Osteoblast (primary cell): ENCODE measurements at regions not wholly inside any gene's neighbourhood (a gene's known extent, or its start where the extent isn't known, plus 50 kb on each side); places are given as distances from the start of the nearest gene placed in this dataset.

ENCODE experiments used
- DNase-seq: peaks from one replicate; pipeline ENCODE4 v3.0.0; 2011; ENCODE audit warnings: low spot score, mixed read lengths; ENCODE audit not compliant: insufficient read length; ENCODE audit errors: missing footprints
- H2AFZ ChIP-seq: 2 replicates; pipeline ENCODE4 v1.6.0; 2011; ENCODE audit warnings: mild to moderate bottlenecking, low read length
- H3K27ac ChIP-seq: 2 replicates; pipeline ENCODE4 v1.5.1; 2011; ENCODE audit warnings: mild to moderate bottlenecking, low read depth, low read length, moderate library complexity
- H3K27me3 ChIP-seq: 2 replicates; pipeline ENCODE4 v1.6.0; 2012; ENCODE audit warnings: mild to moderate bottlenecking, control low read depth, inconsistent platforms, low read length, moderate library complexity; ENCODE audit not compliant: insufficient read depth
- H3K36me3 ChIP-seq: 2 replicates; pipeline ENCODE4 v1.5.1; 2011; ENCODE audit warnings: mild to moderate bottlenecking, low read length, control low read depth, moderate library complexity; ENCODE audit not compliant: insufficient read depth
- H3K4me1 ChIP-seq: 2 replicates; pipeline ENCODE4 v1.5.1; 2011; ENCODE audit warnings: mild to moderate bottlenecking, low read length, control low read depth, moderate library complexity; ENCODE audit not compliant: insufficient read depth
- H3K4me2 ChIP-seq: 2 replicates; pipeline ENCODE4 v1.6.0; 2011; ENCODE audit warnings: mild to moderate bottlenecking, low read length; ENCODE audit not compliant: insufficient read depth
- H3K4me3 ChIP-seq: fragments of 200-600 bp; sonication (generic); 3 replicates; pipeline ENCODE4 v1.5.1; 2012; ENCODE audit warnings: mild to moderate bottlenecking, low read length, inconsistent platforms; ENCODE audit not compliant: insufficient read depth
- H3K79me2 ChIP-seq: 2 replicates; pipeline ENCODE4 v1.6.0; 2012; ENCODE audit warnings: mild to moderate bottlenecking, low read length, control low read depth, inconsistent platforms; ENCODE audit not compliant: insufficient read depth
- H3K9me3 ChIP-seq: 2 replicates; pipeline ENCODE4 v1.5.1; 2011; ENCODE audit warnings: low read depth, low read length, control low read depth
- H4K20me1 ChIP-seq: 2 replicates; pipeline ENCODE4 v1.6.0; 2012; ENCODE audit warnings: mild to moderate bottlenecking, low read length, control low read depth; ENCODE audit not compliant: insufficient read depth
- TF ChIP-seq, protein P1 (sequence below): IDR thresholded peaks from 2 replicates; pipeline ENCODE4 v1.5.1; 2011; ENCODE audit warnings: mild to moderate bottlenecking, low read depth, low read length, moderate library complexity; ENCODE audit errors: extremely low read depth

GRCh38 chr10:14468023-14468441 lies 137.3 kb upstream of the FRMD4A start:
- peak overlapping the region; percentile 29 for H3K4me2 ChIP-seq
- TF ChIP-seq, protein P1, sequence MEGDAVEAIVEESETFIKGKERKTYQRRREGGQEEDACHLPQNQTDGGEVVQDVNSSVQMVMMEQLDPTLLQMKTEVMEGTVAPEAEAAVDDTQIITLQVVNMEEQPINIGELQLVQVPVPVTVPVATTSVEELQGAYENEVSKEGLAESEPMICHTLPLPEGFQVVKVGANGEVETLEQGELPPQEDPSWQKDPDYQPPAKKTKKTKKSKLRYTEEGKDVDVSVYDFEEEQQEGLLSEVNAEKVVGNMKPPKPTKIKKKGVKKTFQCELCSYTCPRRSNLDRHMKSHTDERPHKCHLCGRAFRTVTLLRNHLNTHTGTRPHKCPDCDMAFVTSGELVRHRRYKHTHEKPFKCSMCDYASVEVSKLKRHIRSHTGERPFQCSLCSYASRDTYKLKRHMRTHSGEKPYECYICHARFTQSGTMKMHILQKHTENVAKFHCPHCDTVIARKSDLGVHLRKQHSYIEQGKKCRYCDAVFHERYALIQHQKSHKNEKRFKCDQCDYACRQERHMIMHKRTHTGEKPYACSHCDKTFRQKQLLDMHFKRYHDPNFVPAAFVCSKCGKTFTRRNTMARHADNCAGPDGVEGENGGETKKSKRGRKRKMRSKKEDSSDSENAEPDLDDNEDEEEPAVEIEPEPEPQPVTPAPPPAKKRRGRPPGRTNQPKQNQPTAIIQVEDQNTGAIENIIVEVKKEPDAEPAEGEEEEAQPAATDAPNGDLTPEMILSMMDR = no peak
- H3K4me1 ChIP-seq = peaks cover 6% of the 10 kb centered on the region
- DNase-seq = no peak
- H3K79me2 ChIP-seq = no peaks in the 10 kb centered on the region
- no peak overlapping the region for H3K27ac ChIP-seq
- no peak overlapping the region for H3K4me3 ChIP-seq
- H3K27me3 ChIP-seq = peaks cover 12% of the 10 kb centered on the region
- H3K9me3 ChIP-seq = no peaks in the 10 kb centered on the region
- no peak overlapping the region for H2AFZ ChIP-seq
- no peaks in the 10 kb centered on the region for H3K36me3 ChIP-seq
- H4K20me1 ChIP-seq = no peaks in the 10 kb centered on the region

- no peak overlapping the region for H3K4me3 ChIP-seq
- no peak for DNase-seq
- no peaks in the 10 kb centered on the region for H4K20me1 ChIP-seq
- H3K4me1 ChIP-seq = peaks cover 6% of the 10 kb centered on the region
- H3K9me3 ChIP-seq = no peaks in the 10 kb centered on the region
- H3K79me2 ChIP-seq = no peaks in the 10 kb centered on the region
- H2AFZ ChIP-seq = no peak overlapping the region
- H3K36me3 ChIP-seq = no peaks in the 10 kb centered on the region
- H3K27me3 ChIP-seq = peaks cover 10% of the 10 kb centered on the region
- no peak overlapping the region for H3K4me2 ChIP-seq
- TF ChIP-seq, protein P1 = no peak
- H3K27ac ChIP-seq = no peak overlapping the region
Measured at GRCh38 chr10:14466257-14466656, 135.5 kb upstream of the FRMD4A start.

GRCh38 chr10:14460447-14460846 lies 129.7 kb upstream of the FRMD4A start:
- no peaks in the 10 kb centered on the region for H3K27me3 ChIP-seq
- H3K27ac ChIP-seq = no peak overlapping the region
- TF ChIP-seq, protein P1 = no peak
- H3K4me2 ChIP-seq = no peak overlapping the region
- H3K4me3 ChIP-seq = no peak overlapping the region
- H3K36me3 ChIP-seq = no peaks in the 10 kb centered on the region
- H2AFZ ChIP-seq = no peak overlapping the region
- H3K4me1 ChIP-seq = no peaks in the 10 kb centered on the region
- no peaks in the 10 kb centered on the region for H3K79me2 ChIP-seq
- H4K20me1 ChIP-seq = no peaks in the 10 kb centered on the region
- H3K9me3 ChIP-seq = no peaks in the 10 kb centered on the region
- no peak for DNase-seq

- no peaks in the 10 kb centered on the region for H3K79me2 ChIP-seq
- H3K27ac ChIP-seq = no peak overlapping the region
- no peak overlapping the region for H3K4me3 ChIP-seq
- no peaks in the 10 kb centered on the region for H3K27me3 ChIP-seq
- TF ChIP-seq, protein P1 = no peak
- peak overlapping the region; percentile 54 for H2AFZ ChIP-seq
- H3K36me3 ChIP-seq = no peaks in the 10 kb centered on the region
- DNase-seq = no peak
- no peaks in the 10 kb centered on the region for H3K4me1 ChIP-seq
- no peaks in the 10 kb centered on the region for H3K9me3 ChIP-seq
- no peak overlapping the region for H3K4me2 ChIP-seq
- no peaks in the 10 kb centered on the region for H4K20me1 ChIP-seq
Measured at GRCh38 chr10:14459665-14460064, 128.9 kb upstream of the FRMD4A start.
